ENCODE measurements at regions not wholly inside any gene's neighbourhood (a gene's known extent, or its start where the extent isn't known, plus 50 kb on each side); places are given as distances from the start of the nearest gene placed in this dataset.

DNA sequence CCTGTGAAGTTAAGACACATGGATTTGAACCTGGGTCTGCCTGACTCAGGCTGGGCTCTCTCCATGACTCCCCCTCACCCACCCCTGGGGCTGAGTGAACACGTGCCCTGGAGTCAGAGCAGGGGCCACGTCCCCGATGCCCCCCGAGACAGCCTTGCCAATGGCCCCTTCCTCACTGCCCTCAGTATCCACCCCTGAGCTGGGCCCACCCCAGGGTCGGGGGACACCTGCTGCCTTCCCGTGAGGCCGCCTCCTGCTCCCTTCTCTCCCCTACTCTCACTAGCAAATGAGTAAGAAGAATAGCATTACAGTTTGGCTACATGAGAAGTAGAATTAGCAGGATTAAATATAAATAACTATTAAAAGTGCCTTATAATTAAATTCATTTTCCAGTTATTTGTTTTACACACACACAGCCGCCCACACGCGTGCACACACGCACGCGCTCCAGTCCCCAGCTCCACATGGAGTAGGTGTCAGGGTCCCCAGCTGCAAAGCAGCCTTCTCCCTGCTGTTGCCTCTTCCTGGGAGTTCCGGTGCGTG is 117.4 kb upstream of the LINGO1 start:
- Mint-ChIP-seq H3K27ac (no peak overlapping the region), H3K4me3 (no peak overlapping the region), H3K9me3 (ENCODE audit: insufficient read depth) (no peaks in the 10 kb centered on the region), H3K27me3 (peaks cover 12% of the 10 kb centered on the region), H3K4me1 (peaks cover 2% of the 10 kb centered on the region)
- Histone ChIP-seq H3K4me2 (replicated peaks; ENCODE audit: low read depth, low read length, poor library complexity, severe bottlenecking) (no peak overlapping the region), H4K20me1 (ENCODE audit: control insufficient read depth, insufficient read depth, low read length, poor library complexity, severe bottlenecking) (no peaks in the 10 kb centered on the region), H3K27me3 (replicated peaks in 1 of 4; ENCODE audit: control extremely low read depth in 1 of 4, control insufficient read depth in 3 of 4, insufficient read depth in 4 of 4, low read length in 3 of 4) (no peaks in the 10 kb centered on the region), H3K36me3 (replicated peaks in 1 of 2; ENCODE audit: control extremely low read depth in 1 of 2, control insufficient read depth in 1 of 2, extremely low read depth in 1 of 2, insufficient read depth in 2 of 2, low read length in 1 of 2) (no peaks in the 10 kb centered on the region), H3K9me3 (ENCODE audit: control extremely low read depth in 1 of 3, control insufficient read depth in 2 of 3, insufficient read depth in 1 of 3, low read length in 2 of 3) (peaks cover 0 to 6% (median 0%) of the 10 kb centered on the region in 3 donors), H3K79me2 (ENCODE audit: control insufficient read depth, insufficient read depth, low read length) (no peaks in the 10 kb centered on the region), H3K27ac (ENCODE audit: low read length in 2 of 2) (no peak overlapping the region), H3K9ac (ENCODE audit: low read length) (no peak overlapping the region), H3K4me3 (ENCODE audit: control extremely low read depth in 1 of 5, extremely low read depth in 1 of 5, insufficient read depth in 1 of 5, low read depth in 2 of 5, low read length in 4 of 5) (no peak overlapping the region), H2AFZ (ENCODE audit: insufficient read depth, low read depth, low read length, poor library complexity, severe bottlenecking) (no peak overlapping the region), H3K4me1 (ENCODE audit: control insufficient read depth in 2 of 2, insufficient read depth in 2 of 2, low read length in 2 of 2) (no peaks in the 10 kb centered on the region)
- ChIA-PET CTCF (no interaction called here), POLR2A (no interaction called here)
- intact Hi-C loops (cut with micrococcal nuclease) = no loop called here
- DNase-seq (no peak), ATAC-seq (ENCODE audit: low read depth) (no peak)
- WGBS (ENCODE audit: insufficient coverage) = 93% methylated on average over 11 of the region's 15 CpGs
- no peak for TF ChIP-seq EZH2 (IDR thresholded peaks at IDR 0.05; ENCODE audit: borderline replicate concordance, insufficient read depth, low read depth, low read length, poor library complexity, severe bottlenecking)
- TF ChIP-seq CTCF (IDR thresholded peaks at IDR 0.05) = no peak

DNA sequence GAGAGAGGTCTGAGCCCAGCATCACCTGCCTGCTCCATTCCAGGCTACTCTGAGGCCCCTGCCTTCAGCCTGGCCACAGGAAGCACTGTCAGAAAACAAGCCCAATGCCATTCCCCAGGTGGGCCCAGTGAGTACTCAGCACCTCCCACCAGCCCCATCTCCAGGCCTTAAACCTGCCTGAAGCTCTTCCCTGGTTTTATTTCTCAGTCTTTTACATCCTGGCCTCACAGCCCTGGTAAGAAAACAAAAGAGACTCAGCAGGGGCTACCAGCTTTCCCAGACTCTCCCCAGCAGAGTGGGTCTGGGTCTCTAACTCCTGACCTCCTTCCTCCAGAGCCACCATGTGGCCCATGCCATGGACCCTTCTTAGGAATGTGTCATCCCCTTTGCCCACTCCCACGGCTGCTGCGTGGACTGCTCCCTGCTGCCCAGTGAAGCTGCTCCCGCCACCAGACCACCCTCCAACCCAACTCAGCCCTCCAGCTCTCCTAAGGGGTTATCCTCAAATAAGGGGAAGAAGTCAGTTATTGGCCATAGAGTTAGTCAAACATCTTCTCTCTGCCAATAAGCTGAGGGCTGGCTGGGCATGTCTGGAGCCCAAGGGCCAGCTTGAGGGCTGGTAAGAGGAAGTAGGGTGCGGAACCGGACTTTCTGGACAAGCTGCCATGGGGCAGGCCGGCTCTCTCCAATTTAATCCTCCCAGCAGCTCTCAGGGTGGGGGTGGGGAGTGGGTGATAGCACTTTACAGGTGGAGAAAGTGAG is 116.7 kb upstream of the LINGO1 start:
- H3K79me2 ChIP-seq (ENCODE audit: control insufficient read depth, insufficient read depth, low read length) = no peaks in the 10 kb centered on the region
- no peak overlapping the region for H3K9ac ChIP-seq (ENCODE audit: low read length)

More for the DNA sequence above, 116.7 kb upstream of the LINGO1 start:
- H3K4me1 ChIP-seq (ENCODE audit: control insufficient read depth in 2 of 2, insufficient read depth in 2 of 2, low read length in 2 of 2) = no peaks in the 10 kb centered on the region
- ChIA-PET POLR2A (no interaction called here), CTCF (no interaction called here)
- no peak overlapping the region for H3K4me3 Mint-ChIP-seq
- H3K4me1 Mint-ChIP-seq = peaks cover 2% of the 10 kb centered on the region
- no peaks in the 10 kb centered on the region for H3K27me3 ChIP-seq (replicated peaks in 1 of 4; ENCODE audit: control extremely low read depth in 1 of 4, control insufficient read depth in 3 of 4, insufficient read depth in 4 of 4, low read length in 3 of 4)
- H3K9me3 ChIP-seq (ENCODE audit: control extremely low read depth in 1 of 3, control insufficient read depth in 2 of 3, insufficient read depth in 1 of 3, low read length in 2 of 3) = peaks cover 0 to 6% (median 0%) of the 10 kb centered on the region in 3 donors
- no peak overlapping the region for H2AFZ ChIP-seq (ENCODE audit: insufficient read depth, low read depth, low read length, poor library complexity, severe bottlenecking)
- H3K27ac Mint-ChIP-seq = no peak overlapping the region
- no peaks in the 10 kb centered on the region for H4K20me1 ChIP-seq (ENCODE audit: control insufficient read depth, insufficient read depth, low read length, poor library complexity, severe bottlenecking)
- intact Hi-C loops (cut with micrococcal nuclease) = no loop called here
- H3K36me3 ChIP-seq (replicated peaks in 1 of 2; ENCODE audit: control extremely low read depth in 1 of 2, control insufficient read depth in 1 of 2, extremely low read depth in 1 of 2, insufficient read depth in 2 of 2, low read length in 1 of 2) = no peaks in the 10 kb centered on the region
- no peaks in the 10 kb centered on the region for H3K9me3 Mint-ChIP-seq (ENCODE audit: insufficient read depth)
- DNase-seq = no peak
- ATAC-seq (ENCODE audit: low read depth) = no peak
- no CpG with 5 or more reads among the region's 6 CpGs for WGBS (ENCODE audit: insufficient coverage)
- no peak for TF ChIP-seq CTCF (IDR thresholded peaks at IDR 0.05)
- no peak for TF ChIP-seq EZH2 (IDR thresholded peaks at IDR 0.05; ENCODE audit: borderline replicate concordance, insufficient read depth, low read depth, low read length, poor library complexity, severe bottlenecking)
- peaks cover 12% of the 10 kb centered on the region for H3K27me3 Mint-ChIP-seq
- H3K4me2 ChIP-seq (replicated peaks; ENCODE audit: low read depth, low read length, poor library complexity, severe bottlenecking) = no peak overlapping the region
- no peak overlapping the region for H3K4me3 ChIP-seq (ENCODE audit: control extremely low read depth in 1 of 5, extremely low read depth in 1 of 5, insufficient read depth in 1 of 5, low read depth in 2 of 5, low read length in 4 of 5)
- no peak overlapping the region for H3K27ac ChIP-seq (ENCODE audit: low read length in 2 of 2)

Data from B cell (primary cell).